HPDE6-E6E7 (cell line): ENCODE measurements at regions not wholly inside any gene's neighbourhood (a gene's known extent, or its start where the extent isn't known, plus 50 kb on each side); places are given as distances from the start of the nearest gene placed in this dataset.

ENCODE experiments used
- DNase-seq: peaks from one replicate; pipeline ENCODE4 v3.0.0; 2011; ENCODE audit warnings: missing footprints; ENCODE audit errors: extremely low spot score

DNA sequence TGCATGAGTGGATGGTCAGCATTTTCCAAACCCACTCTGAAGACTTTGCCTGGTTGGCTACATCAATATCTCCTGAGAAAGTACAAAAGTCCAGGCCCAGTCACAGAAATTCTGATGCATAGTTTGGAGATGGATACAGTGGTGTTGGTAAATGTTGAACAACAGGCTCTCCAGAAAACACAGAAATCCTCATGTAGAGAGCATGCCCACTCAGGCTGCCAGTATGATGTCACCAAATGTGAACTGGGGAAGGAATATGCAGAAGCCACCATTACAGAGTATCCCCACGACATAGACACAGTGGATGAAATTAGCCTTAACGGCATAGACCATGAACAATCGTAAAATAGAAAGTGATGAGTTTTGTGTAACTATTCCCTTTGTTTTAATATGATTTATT lies 97.1 kb upstream of the NXT1 start:
- DNase-seq: no peak

DNA sequence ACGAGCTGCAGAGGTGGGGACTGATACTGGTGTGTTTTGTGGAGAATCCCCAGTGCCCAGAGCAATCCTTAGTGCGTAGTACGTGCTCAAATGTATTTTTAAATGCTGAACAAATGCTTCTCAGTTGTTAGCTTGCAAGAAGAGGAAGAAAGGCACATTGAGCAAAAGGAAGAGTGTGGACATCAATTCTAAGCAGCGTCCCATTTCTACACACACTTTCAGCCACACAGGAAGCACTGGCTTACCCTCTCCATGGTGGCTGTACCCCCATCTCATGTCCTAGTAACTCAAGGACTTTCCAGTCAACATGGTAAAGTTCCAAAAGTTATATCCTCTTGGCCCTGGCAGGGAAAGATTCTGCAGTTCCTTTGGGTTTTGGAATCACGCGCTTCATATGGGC lies 98.8 kb upstream of the NXT1 start:
- no peak for DNase-seq

DNA sequence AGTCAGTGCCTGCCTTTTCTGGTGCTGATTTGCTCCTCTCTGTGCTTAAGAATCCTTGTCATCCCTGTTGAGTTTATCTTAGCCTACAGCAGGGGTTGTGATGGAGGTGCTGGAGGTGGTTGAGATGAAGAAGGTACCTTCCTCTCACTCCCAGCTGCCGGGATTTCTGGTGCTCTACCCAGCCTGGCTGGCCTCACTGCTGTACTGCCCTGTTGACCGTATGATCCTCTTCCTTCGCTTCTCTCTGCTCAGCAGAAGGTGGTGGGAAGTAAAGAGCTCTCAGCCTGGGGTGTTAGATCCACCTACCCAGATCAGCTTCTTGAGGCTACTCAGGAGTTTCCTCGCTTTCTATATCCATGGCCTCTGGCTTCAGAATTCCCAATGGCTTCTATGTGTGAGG lies 101.0 kb upstream of the NXT1 start:
- DNase-seq: no peak

DNA sequence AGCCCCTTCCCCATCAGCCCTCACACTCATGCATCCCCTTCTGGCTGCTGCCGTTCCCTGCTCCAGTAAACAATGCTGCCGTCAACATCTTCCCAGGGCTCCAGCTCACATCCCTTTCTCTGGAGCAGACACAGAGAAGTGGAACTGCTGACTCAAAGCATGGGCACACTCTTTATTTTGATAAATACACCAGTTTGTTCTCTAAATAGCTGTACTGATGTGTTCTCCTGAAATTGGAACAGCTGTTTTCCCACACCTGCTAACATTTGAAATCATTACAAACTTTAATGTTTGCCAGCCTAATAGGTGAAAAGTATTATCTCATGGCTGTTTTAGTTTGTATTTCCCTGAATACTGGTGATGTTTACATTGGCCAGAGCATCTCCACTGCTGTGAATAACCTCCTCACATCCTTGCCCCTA lies 102.1 kb upstream of the NXT1 start:
- DNase-seq: no peak

DNA sequence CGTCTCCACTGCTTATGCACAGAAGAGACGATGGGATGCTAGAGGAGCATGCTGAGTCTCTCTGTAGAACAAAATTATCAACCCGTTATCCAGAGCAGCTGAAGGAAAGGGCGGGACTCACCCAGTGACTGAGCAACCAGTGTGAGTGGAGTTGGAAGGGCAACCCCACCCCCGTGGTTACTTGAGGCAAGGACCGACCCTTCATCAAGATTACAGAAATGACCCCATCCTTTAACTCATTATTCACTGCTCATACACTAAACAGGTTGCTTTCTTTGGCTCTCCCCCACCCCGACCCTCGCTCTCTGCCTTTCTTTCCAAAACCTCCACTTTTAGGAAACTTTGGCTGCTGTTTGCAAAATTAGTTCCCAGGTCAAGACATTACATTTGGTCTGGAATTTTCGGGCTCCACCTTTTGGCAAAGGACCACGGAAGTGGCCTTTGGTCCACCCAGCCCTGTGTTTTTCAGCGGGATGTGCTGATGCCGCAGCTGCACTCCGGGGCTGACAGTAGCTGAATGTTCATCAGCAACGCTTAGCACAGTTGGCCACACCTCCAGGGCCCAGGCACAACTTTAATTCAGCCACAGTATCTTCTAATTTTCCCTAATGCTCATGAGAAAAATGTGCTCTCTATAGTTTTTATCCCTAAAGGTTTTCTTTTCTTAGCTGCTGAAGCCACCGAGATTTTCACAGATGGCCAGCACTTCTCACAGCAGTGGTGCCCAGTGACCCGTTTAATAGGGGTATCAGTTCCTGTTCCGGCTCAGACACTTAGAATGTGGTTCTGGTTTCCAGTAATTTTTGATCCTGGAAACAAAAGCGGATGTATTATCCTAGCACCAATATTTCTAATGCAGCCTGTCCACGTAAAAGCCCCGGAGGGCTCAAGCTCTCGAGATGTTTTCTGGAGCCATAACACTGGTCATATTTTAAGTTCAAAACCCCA lies 103.6 kb upstream of the NXT1 start:
- no peak for DNase-seq

DNA sequence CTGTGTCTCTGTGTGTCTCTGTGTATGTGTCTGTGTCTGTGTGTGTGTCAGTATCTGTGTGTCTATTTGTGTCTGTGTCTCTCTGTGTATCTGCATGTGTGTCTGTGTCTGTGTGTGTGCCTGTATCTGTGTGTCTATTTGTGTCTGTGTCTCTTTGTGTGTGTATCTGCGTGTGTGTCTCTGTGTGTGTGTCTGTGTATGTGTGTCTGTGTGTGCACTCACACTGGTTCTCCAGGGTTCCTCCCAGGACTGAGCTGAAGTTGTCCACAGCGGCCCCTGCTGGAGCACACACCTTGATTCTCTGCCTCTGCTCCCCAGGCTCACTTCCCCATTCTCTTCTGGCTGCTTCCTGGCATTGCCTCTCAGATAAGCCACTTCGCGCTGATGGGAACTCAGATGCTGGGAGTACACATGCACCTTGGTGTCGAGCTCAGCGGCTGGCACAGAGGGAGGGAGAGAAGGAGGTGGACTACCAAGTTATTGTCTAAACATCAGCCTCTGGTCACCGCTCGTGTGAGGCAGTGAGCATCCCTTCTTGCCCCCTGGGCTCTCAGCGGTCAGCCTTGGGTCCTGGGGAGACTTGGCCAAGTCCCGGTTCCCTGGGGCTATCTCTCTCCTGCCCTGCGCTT lies 104.9 kb upstream of the NXT1 start:
- no peak for DNase-seq

DNA sequence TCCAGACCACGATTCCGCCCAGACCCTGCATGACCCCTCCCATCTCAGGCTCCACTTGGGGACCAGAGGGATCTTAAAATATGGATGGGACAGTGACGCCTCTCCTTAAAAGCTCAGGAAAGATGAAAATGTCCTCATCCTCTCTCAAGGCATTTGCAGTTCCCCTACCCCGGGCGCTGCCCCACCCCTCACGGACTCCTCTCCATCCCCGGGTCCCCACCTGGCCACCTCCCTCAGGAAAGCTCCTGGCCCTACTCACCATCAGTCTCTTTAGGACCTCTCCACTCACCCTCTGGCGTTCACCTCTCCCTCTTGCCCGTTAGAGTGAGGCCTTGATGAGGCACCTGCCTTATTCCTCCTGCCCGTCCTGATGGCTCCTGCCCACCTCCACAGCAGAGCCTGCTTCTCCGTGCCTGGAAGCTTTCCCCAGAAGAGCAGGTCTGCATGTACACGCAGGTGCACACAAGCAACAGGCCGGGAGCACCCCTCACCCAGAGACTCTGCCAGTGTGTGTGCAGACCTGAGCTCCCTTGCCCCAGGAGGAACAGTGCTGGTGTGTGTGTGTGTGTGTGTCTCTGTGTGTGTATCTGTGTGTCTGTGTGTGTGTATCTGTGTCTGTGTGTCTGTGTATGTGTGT lies 105.6 kb upstream of the NXT1 start:
- no peak for DNase-seq

DNA sequence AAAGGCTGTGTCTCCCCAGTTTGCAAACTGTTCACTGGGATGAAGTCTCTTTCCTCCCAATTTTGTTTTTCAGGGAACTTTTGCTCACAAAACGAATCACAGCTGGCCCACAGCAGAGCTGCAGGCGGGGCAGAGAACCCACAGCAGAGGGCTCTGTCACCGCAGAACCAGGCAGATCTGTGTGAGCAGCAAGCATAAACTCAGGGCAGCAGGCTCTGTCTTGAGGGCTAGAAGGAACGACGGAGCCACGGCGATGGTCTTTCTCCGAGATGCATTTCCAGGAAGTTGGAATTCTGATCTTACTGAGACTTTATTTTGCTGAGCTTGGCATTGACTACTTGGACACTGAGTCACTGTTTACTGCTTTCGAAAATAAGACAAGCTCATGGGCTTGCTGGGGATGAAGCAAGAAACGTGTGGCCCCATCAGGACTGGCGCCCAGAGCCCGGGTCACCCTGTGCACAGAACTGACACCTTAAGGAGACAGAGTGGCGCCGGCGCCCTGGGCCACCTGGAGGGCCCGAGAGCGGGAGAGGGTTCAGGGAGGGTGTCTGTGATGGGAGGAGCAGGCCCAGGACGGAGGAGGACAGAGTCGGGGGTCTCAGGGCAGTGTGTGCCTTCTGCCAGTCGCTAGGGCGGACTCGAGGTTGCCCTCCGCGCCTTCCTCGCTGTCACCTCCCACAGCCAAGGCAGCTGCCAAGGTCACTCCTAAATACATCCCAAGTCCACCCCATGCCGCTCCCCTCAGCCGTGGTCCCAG lies 106.3 kb upstream of the NXT1 start:
- DNase-seq: no peak

DNA sequence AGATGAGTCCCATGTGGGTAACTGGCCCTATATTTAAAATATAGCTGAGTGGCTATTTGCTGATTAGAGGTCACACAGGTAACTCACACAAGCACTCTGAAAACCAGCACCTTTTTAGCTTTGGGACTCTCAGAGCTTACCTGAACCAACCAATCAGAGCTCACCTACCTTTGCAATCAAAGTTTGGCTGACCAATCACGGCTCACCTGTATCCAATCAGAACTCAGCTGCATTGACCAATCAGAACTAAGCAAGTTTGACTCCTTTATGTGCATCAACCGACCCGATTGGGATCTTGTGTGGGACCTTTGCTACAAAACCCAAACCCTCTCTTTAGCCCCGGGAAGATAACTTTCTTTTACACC lies 106.8 kb upstream of the NXT1 start:
- DNase-seq: no peak

DNA sequence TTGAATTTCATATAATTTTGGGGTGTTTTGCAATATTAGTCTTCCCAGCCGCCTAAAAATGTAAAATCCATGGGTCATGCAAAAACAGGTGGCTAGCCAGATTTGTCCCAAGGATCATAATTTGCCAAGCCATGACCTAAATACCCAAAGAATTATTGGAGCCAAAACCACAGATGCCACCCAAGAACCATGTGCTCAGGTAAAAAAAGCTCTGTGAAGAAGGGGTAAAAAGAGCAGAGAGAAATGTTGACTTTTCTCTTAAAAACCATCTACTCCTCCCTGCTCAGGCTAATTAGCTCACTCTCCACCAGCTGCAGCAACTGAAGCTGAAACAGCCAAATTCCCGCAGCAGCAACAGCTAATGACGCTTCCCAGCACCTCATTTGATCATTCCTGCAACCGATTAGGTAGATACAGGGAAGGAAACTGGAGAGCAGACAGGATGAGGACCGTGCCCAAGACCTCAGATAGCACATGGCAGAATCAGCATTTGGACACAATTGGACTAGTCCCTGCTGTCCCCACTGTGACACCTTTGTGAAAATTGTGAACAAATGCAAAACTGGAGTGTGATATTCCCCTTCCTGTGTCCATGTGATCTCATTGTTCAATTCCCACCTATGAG lies 107.9 kb upstream of the NXT1 start:
- DNase-seq: no peak

DNA sequence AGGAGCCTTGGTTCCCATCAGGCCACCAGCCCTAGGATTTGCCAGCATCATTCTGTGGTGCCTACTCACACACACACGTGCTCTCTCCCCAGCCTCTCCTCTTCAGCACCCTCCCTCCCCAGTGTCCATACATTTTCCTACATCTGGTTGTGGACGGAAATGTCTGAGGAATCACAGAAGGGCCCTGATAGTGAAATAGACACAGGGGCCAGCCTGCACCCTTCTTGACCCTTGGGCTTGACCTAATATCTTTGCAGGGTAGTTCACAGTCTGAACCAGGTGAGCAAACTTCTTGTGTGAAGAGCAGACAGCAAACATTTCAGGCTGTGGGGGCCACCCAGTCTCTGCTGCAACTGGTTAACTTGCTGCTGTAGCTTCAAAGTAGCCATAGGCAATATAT lies 108.5 kb upstream of the NXT1 start:
- no peak for DNase-seq

DNA sequence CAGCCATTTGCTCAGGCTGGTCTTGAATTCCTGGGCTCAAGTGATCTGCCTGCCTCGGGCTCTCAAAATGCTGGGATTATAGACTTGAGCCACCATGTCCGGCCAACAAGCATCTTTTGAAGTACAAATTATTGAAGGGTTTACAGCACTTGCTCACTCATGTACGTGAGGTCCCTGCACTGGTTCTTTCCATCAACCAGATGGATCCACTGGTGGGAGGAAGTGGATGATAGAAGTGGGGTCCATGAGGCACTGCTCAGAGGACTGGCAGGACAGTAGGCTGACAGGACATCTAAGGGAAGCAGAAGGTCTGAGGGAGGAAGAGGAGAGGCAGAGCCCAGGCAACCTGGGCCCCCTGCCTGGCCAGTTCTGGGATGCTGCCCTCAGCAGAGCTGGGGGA lies 109.2 kb upstream of the NXT1 start:
- no peak for DNase-seq

DNA sequence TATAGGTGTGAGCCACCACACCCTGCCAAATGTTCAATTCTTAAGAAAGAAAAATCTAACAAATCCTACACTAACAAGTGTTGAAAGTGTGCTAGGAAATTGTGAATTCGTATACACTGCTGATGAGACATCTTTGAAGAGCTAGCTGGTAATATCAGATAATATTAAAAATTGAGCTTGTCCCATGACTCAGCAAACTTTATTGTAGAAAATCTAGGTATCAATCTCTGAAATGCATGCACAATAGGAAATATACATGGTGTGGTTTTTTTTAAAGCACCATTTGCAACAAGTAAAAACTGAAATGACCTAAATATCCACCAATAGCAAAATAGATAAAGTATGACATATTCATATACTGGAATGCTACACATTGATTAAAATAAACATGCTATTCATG lies 110.1 kb upstream of the NXT1 start:
- no peak for DNase-seq

DNA sequence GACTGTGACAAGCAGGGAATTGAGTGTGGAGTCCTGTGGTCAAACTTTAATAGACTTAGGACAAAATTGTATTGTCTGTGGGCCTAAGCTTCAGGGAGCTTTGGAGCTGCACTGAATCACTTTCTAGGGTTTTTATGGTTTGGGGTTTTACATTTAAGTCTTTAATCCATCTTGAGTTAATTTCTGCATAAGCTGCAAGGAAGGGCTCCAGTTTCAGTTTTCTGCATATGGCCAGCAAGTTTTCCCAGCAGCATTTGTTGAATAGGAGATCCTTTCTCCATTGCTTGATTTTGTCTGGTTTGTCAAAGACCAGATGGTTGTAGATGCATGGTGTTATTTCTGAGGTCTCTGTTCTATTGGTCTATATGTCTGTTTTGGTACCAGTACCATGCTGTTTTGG lies 113.4 kb upstream of the NXT1 start:
- no peak for DNase-seq

DNA sequence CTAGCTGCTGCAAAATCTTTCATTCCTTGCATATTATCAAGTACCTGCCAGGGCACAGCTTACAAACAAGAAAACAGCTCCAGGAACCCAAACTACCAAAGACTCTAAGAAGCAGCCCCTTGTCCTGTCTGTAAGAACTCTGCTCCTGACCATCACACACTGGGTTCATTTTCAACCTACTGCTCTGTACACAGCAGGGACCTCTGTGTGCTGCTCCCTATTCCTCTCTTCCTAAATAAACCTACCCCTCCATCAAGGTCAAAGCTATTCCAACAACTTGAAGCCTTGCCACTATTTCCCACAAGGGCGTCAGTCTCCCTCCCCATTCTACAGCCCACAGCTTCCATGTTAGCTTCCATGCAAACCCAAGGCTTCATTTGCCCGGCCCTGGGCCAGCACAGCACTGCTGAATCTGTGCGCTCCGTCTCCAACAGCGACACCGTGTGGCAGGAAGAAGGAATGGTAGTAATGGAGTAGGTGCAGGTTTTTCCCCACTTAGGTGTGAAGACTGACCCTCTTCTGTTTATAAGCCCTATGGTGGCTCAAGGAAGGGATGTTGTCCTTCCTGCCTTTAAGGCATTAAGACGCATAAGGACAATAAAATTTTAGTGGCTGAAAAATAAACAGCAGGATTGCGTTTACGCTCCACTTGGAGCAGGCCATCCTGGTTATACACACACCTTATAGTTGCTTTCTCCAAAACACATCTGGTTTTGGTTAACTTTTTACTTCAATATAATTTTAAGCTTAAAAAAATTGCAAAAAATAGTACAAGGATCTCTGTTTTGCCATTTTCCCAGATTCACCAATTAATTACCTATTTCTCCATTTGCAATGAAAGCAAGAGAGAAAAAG lies 115.2 kb upstream of the NXT1 start:
- DNase-seq: peak; percentile 75

DNA sequence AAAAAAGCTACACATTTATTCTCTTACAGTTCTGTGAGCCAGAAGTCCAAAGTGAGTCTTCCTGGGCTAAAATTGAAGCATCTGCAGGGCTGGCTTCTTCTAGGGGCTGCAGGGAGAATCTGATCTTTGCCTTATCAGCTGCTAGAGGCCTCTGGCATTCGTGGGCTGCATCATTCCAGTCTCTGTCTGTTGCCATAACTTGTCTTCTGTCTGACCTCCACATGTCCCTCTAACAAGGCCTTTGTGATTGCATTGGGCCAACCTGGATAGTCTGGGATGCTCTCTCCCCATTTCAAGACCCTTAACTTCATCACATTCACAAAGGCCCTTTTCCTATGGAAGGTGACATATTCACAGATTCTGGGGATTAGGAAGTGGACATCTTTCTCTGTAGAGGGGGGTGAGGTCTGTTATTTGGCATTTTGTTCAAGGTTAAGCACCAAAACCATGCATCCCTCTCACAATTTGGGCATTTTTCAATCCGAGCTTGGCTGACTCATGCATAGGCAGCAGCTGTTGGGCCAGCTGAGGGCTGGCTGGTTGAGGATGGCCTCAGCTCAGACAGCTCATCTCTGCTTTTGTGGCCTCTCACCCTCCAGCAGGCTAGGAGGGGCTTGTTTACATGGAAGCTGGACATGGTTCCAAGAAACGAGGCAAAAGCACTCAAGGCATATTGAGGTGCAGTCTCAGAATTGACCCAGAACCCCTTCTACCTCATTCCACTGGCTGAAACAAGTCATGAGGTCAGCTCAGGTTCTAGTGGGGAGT lies 116.1 kb upstream of the NXT1 start:
- no peak for DNase-seq

DNA sequence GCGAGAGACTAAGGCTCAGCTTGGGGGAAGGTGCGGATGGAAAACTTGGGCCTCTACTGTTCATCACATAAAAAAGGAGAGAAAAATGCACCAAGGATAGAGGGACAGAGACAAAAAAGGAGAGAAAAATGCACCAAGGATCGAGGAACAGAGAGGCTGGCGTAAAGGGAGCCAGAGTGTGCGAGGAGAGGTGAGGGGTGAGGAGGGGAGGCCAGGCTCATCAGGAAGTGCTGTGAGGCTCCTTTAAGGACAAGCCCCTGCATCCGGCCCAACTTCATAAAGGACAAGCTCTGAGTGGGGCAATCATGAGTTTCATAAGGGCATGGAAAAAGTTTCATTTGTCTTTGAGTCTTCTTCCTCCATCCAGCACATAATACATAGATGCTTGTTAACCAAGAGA lies 117.2 kb upstream of the NXT1 start:
- no peak for DNase-seq

DNA sequence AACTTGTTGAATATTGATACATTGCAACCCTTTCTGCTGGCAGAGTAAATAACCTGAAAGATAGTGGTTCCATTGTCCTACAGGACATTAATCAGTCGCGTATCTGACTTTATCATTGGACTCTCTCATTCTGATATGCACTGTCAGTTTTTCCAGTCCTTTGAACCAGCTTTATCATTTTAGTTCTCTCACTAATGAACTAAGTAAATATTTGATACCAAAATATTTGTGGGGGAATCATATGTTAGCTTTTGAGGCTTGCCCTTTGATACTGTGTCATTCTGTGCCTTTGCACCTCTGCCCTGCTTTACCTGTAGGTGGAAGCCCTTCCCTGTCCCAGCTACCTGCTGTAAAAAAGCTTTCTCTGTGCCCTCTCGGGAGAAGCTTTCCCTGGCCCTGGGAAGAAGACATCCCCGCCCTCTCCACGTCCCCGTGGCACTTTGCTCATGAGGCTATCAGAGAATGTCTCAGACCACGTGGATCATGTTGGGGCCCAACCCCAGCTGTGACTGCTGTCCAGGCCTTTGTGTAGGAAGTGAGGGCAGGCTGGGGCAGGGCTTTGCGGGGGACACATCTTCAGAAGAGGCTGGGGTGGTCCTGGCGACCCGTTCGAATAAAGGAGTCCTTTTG lies 117.8 kb upstream of the NXT1 start:
- no peak for DNase-seq

DNA sequence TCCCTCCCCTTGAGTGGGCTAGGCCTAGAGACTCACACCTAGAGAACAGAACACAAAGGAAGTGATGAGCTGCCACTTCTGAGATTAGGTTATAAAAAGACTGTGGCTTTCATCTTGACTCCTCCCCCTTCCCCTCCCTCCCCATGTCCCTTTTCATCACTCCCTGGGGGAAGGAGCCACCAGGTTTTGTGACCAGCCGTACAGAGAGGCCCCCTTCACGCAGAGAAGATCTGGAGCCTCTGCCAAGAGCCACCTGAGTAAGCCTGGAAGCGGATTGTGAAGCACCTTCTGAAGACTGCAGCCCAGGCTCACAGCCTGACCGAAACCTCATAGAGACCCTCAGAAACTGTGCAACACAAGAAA lies 118.4 kb upstream of the NXT1 start:
- no peak for DNase-seq
